T47D (cell line): ENCODE measurements at regions not wholly inside any gene's neighbourhood (a gene's known extent, or its start where the extent isn't known, plus 50 kb on each side); places are given as distances from the start of the nearest gene placed in this dataset.

Experiments used
- DNase-seq, 2 experiments: peaks; one replicate each; pipeline versions ENCODE4 v3.0.0 to v3.0.0-alpha.2; 2011 to 2012; ENCODE audit warnings: low read depth in 1 of 2, low spot score in 1 of 2
- JUND ChIP-seq: IDR thresholded peaks from 2 replicates; pipeline ENCODE4 v1.6.1; 2012; ENCODE audit warnings: low read depth
- in situ Hi-C: cut with HindIII; loops from 2 replicates; pipeline ENCODE4 v1.10.0; 2016; ENCODE audit warnings: low sequenced_read_pairs, low pct_unique_long_range_greater_than_20kb

DNA sequence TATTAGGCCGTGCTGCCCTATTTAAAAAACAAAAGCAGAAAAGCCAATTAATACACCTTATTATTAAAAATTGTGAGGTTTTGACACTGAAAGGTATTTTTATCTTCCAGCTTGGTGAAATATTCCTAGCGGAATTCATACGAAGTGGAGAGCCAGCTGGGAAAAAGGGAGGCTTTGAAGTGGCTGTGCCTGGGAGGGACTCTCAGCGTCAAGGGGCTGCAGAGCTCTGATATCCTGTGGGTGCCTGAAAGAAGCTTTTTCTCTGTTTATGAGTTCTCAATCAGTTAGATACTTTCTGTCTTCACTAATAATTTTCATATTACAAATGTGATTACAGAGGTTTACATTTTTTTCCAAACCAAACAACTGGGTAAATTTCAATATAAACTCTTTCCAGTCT, 140.2 kb upstream of the MIR17HG start:
- in situ Hi-C loops = no loop called here
- no peak for TF ChIP-seq JUND
- no peak for DNase-seq

- no peak for DNase-seq
- in situ Hi-C loops = no loop called here
Measured at GRCh38 chr13:91211510-91211909, 136.0 kb upstream of the MIR17HG start.

GRCh38 chr13:91212231-91212630, 135.3 kb upstream of the MIR17HG start:
- DNase-seq = no peak
- in situ Hi-C loops = no loop called here
- no peak for TF ChIP-seq JUND

More at GRCh38 chr13:91211510-91211909, 136.0 kb upstream of the MIR17HG start:
- no peak for TF ChIP-seq JUND

GRCh38 chr13:91214031-91214430, 133.5 kb upstream of the MIR17HG start:
- TF ChIP-seq JUND = no peak
- DNase-seq = no peak
- in situ Hi-C loops = no loop called here

GRCh38 chr13:91216928-91217700, 130.4 kb upstream of the MIR17HG start:
- in situ Hi-C loops = no loop called here
- peak in 1 of 2 experiments; percentile 22 for DNase-seq
- no peak for TF ChIP-seq JUND

GRCh38 chr13:91219201-91219600, 128.3 kb upstream of the MIR17HG start:
- no peak for DNase-seq
- in situ Hi-C loops = no loop called here
- TF ChIP-seq JUND = no peak

DNA sequence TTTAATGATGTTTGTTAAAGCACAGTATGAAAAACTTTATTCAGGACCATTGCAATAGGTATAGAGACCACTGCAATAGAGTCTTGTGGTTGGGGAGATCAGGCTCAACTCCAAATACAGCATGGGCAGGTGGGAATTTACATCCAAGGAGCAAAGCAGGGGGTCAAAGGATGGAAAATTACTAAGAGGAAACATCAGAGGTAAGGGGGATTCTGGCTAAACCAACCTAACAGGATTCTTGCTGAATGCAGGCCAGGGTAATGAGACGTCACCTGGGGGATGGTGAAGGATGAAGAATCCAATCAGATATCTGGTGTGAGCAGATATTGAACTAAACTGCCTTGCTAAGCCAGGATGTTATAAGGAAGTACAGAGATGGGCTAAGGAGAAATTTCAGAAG, 126.6 kb upstream of the MIR17HG start:
- no peak for DNase-seq
- in situ Hi-C loops = no loop called here
- no peak for TF ChIP-seq JUND

DNA sequence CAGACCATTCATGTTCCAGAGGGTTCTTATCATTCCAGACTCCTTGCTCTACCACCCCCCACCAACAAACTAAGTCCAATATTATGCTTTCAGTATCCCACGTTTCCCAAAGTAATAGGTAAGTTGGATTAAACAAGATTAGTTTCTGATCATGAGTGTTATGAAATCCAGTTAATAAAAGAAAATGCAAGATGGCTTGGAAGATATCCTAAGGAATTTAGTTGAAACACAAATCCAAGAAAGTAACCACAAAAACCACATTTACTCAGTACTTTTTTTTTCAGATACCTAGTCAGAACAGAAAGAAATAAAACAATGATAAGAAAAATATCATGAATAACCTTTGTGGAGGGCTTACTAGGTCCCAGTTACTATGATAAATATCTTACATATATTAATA, 119.4 kb upstream of the MIR17HG start:
- no peak for TF ChIP-seq JUND
- in situ Hi-C loops = no loop called here
- DNase-seq = no peak

- TF ChIP-seq JUND = no peak
- DNase-seq = no peak
- in situ Hi-C loops = no loop called here
Measured at GRCh38 chr13:91228940-91229339, 118.5 kb upstream of the MIR17HG start.

DNA sequence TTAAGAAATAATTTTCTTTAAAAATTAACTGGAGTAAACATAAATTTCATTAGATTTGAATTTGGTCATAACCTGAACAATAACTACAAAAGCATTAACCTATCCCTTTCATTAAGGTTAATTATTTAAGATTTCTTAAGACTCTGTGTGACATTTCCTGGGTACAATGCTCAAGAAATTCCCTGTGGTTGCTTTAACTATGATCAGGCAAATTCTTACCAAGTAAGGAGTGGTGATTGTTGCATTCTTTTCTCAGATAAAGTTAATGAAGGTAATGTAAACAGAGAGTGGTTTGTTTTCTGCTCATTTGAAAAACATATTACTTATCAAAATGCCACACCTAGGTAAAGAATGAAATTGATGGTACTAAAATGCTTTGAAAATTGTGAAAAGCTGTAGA, 114.8 kb upstream of the MIR17HG start:
- in situ Hi-C loops = no loop called here
- no peak for TF ChIP-seq JUND
- DNase-seq = no peak

GRCh38 chr13:91233291-91233690, 114.2 kb upstream of the MIR17HG start:
- DNase-seq = no peak
- TF ChIP-seq JUND = no peak
- in situ Hi-C loops = no loop called here

DNA sequence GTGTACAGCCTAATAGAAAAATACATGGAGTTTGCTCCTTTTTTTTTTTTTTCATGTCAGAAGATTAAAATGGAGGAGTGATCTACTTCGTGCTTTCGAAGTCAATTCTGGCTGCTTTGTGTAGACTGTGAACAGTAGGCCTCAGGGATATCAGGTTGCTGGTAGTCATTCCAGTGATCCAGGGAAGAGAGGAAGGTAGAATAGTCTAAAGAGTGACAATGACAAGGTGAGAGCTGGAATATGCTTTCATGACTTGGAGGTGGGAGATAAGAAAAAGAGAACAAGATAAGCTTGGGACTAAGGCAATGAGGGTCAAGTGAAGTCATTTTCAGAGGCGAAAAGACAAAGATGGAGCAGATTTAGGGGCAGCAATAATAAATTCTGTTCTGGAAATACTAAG, 111.3 kb upstream of the MIR17HG start:
- no peak for DNase-seq
- TF ChIP-seq JUND = no peak
- in situ Hi-C loops = no loop called here

GRCh38 chr13:91236921-91237320, 110.6 kb upstream of the MIR17HG start:
- DNase-seq = no peak
- TF ChIP-seq JUND = no peak
- in situ Hi-C loops = no loop called here

- no peak for DNase-seq
- TF ChIP-seq JUND = no peak
- in situ Hi-C loops = no loop called here
Measured at GRCh38 chr13:91238036-91238435, 109.5 kb upstream of the MIR17HG start.

- TF ChIP-seq JUND = no peak
- in situ Hi-C loops = no loop called here
- DNase-seq = no peak
Measured at GRCh38 chr13:91240341-91240740, 107.1 kb upstream of the MIR17HG start.
